ENCODE measurements at regions not wholly inside any gene's neighbourhood (a gene's known extent, or its start where the extent isn't known, plus 50 kb on each side); places are given as distances from the start of the nearest gene placed in this dataset.

DNA sequence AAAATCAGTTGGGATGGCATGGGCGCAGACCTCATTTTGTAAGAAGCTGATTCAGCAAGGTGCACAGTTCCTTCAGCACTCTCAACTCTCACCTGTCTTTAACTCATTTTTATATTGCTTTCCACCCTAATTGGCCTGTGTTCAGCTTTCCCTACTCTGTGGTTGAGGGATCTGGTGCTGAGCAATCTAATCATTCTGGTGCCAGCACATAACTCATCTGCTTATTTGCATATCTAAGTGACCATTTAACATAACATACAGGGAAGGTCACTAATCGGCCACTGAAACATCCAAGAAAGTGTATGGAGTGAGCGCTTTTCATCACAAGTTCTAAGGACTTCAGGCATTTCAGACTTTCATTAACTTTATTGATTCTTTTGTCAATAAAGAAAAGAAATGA lies 303.4 kb upstream of the ROPN1 start:
- TF ChIP-seq EZH2 (IDR thresholded peaks at IDR 0.05; ENCODE audit: low read length, missing control alignments) = no peak
- TF ChIP-seq, protein P1, sequence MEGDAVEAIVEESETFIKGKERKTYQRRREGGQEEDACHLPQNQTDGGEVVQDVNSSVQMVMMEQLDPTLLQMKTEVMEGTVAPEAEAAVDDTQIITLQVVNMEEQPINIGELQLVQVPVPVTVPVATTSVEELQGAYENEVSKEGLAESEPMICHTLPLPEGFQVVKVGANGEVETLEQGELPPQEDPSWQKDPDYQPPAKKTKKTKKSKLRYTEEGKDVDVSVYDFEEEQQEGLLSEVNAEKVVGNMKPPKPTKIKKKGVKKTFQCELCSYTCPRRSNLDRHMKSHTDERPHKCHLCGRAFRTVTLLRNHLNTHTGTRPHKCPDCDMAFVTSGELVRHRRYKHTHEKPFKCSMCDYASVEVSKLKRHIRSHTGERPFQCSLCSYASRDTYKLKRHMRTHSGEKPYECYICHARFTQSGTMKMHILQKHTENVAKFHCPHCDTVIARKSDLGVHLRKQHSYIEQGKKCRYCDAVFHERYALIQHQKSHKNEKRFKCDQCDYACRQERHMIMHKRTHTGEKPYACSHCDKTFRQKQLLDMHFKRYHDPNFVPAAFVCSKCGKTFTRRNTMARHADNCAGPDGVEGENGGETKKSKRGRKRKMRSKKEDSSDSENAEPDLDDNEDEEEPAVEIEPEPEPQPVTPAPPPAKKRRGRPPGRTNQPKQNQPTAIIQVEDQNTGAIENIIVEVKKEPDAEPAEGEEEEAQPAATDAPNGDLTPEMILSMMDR (conservative IDR thresholded peaks at IDR 0.05 in 1 of 2, IDR thresholded peaks at IDR 0.05 in 1 of 2; ENCODE audit: low read depth in 1 of 2, low read length in 2 of 2) = no peak

DNA sequence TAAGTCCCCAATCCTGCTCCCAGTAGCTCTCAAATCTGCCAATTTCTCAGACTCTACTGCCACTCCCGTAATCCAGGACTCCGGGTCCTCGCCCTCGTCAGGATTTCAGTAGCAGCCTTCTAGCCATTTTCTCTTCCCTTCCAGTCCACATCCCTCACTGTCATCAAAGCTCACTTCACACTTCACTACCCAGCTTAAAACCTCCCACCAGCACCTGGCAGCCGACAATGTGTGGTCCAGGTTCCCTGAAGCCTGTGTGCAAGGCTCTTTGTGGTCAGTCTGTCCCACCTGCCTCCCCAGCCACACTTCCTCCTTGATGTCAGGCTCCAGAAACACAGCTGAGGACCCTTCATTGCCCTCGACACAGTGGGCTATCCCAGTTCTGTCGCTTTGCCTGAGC lies 304.5 kb upstream of the ROPN1 start:
- H3K4me1 ChIP-seq (ENCODE audit: control insufficient read depth, extremely low read depth, insufficient read depth, low read length) = no peaks in the 10 kb centered on the region
- H4K20me1 ChIP-seq (ENCODE audit: control insufficient read depth, extremely low read depth, insufficient read depth, low read length) = no peaks in the 10 kb centered on the region
- no peaks in the 10 kb centered on the region for H3K9me3 ChIP-seq (ENCODE audit: control insufficient read depth, insufficient read depth, low read depth, low read length)
- no peak overlapping the region for H3K4me3 ChIP-seq (replicated peaks in 1 of 4; ENCODE audit: control extremely low read depth in 1 of 4, insufficient read depth in 1 of 4, low read depth in 3 of 4, low read length in 4 of 4)
- H3K27me3 ChIP-seq (ENCODE audit: control insufficient read depth, insufficient read depth, low read length) = peaks cover 2% of the 10 kb centered on the region
- no peaks in the 10 kb centered on the region for H3K36me3 ChIP-seq (ENCODE audit: control insufficient read depth, insufficient read depth, low read length)
- H3K9ac ChIP-seq (ENCODE audit: insufficient read depth, low read length) = no peak overlapping the region
- H2AFZ ChIP-seq (ENCODE audit: low read length) = no peak overlapping the region
- no peak overlapping the region for H3K27ac ChIP-seq (ENCODE audit: insufficient read depth, low read length)
- no peaks in the 10 kb centered on the region for H3K79me2 ChIP-seq (ENCODE audit: control insufficient read depth, insufficient read depth, low read length)
- no peak for TF ChIP-seq EZH2 (IDR thresholded peaks at IDR 0.05; ENCODE audit: low read length, missing control alignments)
- TF ChIP-seq, protein P1 (conservative IDR thresholded peaks at IDR 0.05 in 1 of 2, IDR thresholded peaks at IDR 0.05 in 1 of 2; ENCODE audit: low read depth in 1 of 2, low read length in 2 of 2) = no peak
- no peak overlapping the region for H3K4me2 ChIP-seq (ENCODE audit: extremely low read depth, insufficient read depth, low read length)
- DNase-seq (ENCODE audit: low read depth in 2 of 2) = no peak

More for the DNA sequence above, 303.4 kb upstream of the ROPN1 start:
- Histone ChIP-seq H3K79me2 (ENCODE audit: control insufficient read depth, insufficient read depth, low read length) (no peaks in the 10 kb centered on the region), H3K4me2 (ENCODE audit: extremely low read depth, insufficient read depth, low read length) (no peak overlapping the region), H4K20me1 (ENCODE audit: control insufficient read depth, extremely low read depth, insufficient read depth, low read length) (no peaks in the 10 kb centered on the region), H2AFZ (ENCODE audit: low read length) (no peak overlapping the region), H3K9ac (ENCODE audit: insufficient read depth, low read length) (no peak overlapping the region), H3K36me3 (ENCODE audit: control insufficient read depth, insufficient read depth, low read length) (no peaks in the 10 kb centered on the region), H3K4me3 (replicated peaks in 1 of 4; ENCODE audit: control extremely low read depth in 1 of 4, insufficient read depth in 1 of 4, low read depth in 3 of 4, low read length in 4 of 4) (no peak overlapping the region), H3K27me3 (ENCODE audit: control insufficient read depth, insufficient read depth, low read length) (peaks cover 2% of the 10 kb centered on the region), H3K4me1 (ENCODE audit: control insufficient read depth, extremely low read depth, insufficient read depth, low read length) (no peaks in the 10 kb centered on the region), H3K9me3 (ENCODE audit: control insufficient read depth, insufficient read depth, low read depth, low read length) (no peaks in the 10 kb centered on the region), H3K27ac (ENCODE audit: insufficient read depth, low read length) (no peak overlapping the region)
- peak in 1 of 2 donors; percentile 78 for DNase-seq (ENCODE audit: low read depth in 2 of 2)

DNA sequence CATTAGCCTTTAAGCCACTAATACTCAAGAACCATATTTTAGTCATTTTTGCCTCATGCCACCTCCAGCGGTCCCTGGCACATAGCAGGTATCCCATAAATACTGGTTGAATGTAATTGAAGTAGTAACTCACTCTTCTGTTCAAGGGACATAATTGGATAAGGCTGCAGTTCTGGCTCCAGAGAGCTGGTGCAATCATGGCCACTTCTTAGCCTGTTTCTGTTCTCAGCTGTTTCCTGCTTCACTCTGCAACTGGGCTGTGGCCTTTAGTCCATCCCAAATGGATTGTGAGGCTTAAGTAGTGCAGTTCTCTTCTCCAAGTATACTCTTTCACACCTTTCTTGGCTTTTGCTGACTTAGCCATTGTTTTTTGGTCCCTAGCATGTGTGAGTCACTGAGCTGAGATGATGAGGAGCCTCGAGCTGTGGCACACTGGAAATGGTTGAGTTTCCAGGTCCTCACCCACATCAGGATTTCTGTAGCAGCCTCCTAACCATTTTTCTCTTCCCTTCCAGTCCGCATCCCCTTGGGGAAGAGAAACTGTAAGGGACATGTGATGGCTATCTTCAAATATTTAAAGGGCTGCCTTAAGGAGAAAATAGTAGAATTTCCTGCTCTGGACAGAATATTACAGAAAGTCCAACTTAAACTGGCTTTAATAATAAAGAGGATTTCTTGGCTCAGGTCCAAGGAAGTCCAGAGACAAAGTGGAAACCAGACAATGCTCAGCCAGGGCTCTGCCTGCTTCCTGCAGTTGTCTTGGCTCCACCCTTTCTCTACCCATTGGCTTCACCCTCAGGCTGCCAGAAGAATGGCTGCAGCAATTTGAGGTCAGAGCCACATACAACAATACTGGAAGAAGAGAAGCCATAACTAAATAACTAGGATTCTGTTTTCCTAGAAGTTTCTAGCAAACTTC lies 305.4 kb upstream of the ROPN1 start:
- TF ChIP-seq, protein P1 (conservative IDR thresholded peaks at IDR 0.05 in 1 of 2, IDR thresholded peaks at IDR 0.05 in 1 of 2; ENCODE audit: low read depth in 1 of 2, low read length in 2 of 2) = no peak
- TF ChIP-seq EZH2 (IDR thresholded peaks at IDR 0.05; ENCODE audit: low read length, missing control alignments) = no peak
- H3K27me3 ChIP-seq (ENCODE audit: control insufficient read depth, insufficient read depth, low read length) = peaks cover 2% of the 10 kb centered on the region
- H4K20me1 ChIP-seq (ENCODE audit: control insufficient read depth, extremely low read depth, insufficient read depth, low read length) = no peaks in the 10 kb centered on the region
- H2AFZ ChIP-seq (ENCODE audit: low read length) = no peak overlapping the region
- H3K4me3 ChIP-seq (replicated peaks in 1 of 4; ENCODE audit: control extremely low read depth in 1 of 4, insufficient read depth in 1 of 4, low read depth in 3 of 4, low read length in 4 of 4) = no peak overlapping the region
- no peak for DNase-seq (ENCODE audit: low read depth in 2 of 2)
- H3K27ac ChIP-seq (ENCODE audit: insufficient read depth, low read length) = no peak overlapping the region
- H3K9ac ChIP-seq (ENCODE audit: insufficient read depth, low read length) = no peak overlapping the region
- H3K79me2 ChIP-seq (ENCODE audit: control insufficient read depth, insufficient read depth, low read length) = no peaks in the 10 kb centered on the region
- H3K9me3 ChIP-seq (ENCODE audit: control insufficient read depth, insufficient read depth, low read depth, low read length) = no peaks in the 10 kb centered on the region
- no peaks in the 10 kb centered on the region for H3K4me1 ChIP-seq (ENCODE audit: control insufficient read depth, extremely low read depth, insufficient read depth, low read length)
- no peaks in the 10 kb centered on the region for H3K36me3 ChIP-seq (ENCODE audit: control insufficient read depth, insufficient read depth, low read length)
- no peak overlapping the region for H3K4me2 ChIP-seq (ENCODE audit: extremely low read depth, insufficient read depth, low read length)

Data from fibroblast of lung (primary cell).